Hepatocyte (in vitro differentiated cells): ENCODE measurements at regions not wholly inside any gene's neighbourhood (a gene's known extent, or its start where the extent isn't known, plus 50 kb on each side); places are given as distances from the start of the nearest gene placed in this dataset.

Experiments used
- DNase-seq: peaks from one replicate; pipeline ENCODE4 v3.0.0-alpha.2; 2016; ENCODE audit warnings: low spot score
- H2AFZ ChIP-seq: fragments of 200-600 bp; sonication (generic); 2 replicates; pipeline ENCODE4 v1.6.0; 2016; ENCODE audit warnings: antibody characterized with exemption, mild to moderate bottlenecking
- H3K27ac ChIP-seq: fragments of 200-600 bp; sonication (generic); 2 replicates; pipeline ENCODE4 v1.5.1; 2016; ENCODE audit warnings: mild to moderate bottlenecking
- H3K27me3 ChIP-seq: fragments of 200-600 bp; sonication (generic); 2 replicates; pipeline ENCODE4 v1.6.1; 2016
- H3K36me3 ChIP-seq: fragments of 200-600 bp; sonication (generic); replicated peaks from 2 replicates; pipeline ENCODE4 v1.5.1; 2016; ENCODE audit warnings: low read depth; ENCODE audit not compliant: insufficient read depth
- H3K4me1 ChIP-seq: fragments of 200-600 bp; sonication (generic); 2 replicates; pipeline ENCODE4 v1.5.1; 2016; ENCODE audit warnings: mild to moderate bottlenecking, moderate library complexity; ENCODE audit not compliant: insufficient read depth
- H3K4me2 ChIP-seq: fragments of 200-600 bp; sonication (generic); 2 replicates; pipeline ENCODE4 v1.6.0; 2016
- H3K4me3 ChIP-seq: fragments of 200-600 bp; sonication (generic); 2 replicates; pipeline ENCODE4 v1.5.1; 2016; ENCODE audit warnings: mild to moderate bottlenecking
- H3K79me2 ChIP-seq: fragments of 200-600 bp; sonication (generic); 2 replicates; pipeline ENCODE4 v1.6.0; 2017; ENCODE audit warnings: mild to moderate bottlenecking
- H3K9me2 ChIP-seq: fragments of 200-600 bp; sonication (generic); replicated peaks from 2 replicates; pipeline ENCODE4 v1.6.0; 2017; ENCODE audit warnings: mild to moderate bottlenecking; ENCODE audit not compliant: insufficient read depth
- H3K9me3 ChIP-seq: fragments of 200-600 bp; sonication (generic); 2 replicates; pipeline ENCODE4 v1.5.1; 2016; ENCODE audit warnings: low read depth, mild to moderate bottlenecking
- H4K20me1 ChIP-seq: fragments of 200-600 bp; sonication (generic); 2 replicates; pipeline ENCODE4 v1.6.0; 2016; ENCODE audit warnings: mild to moderate bottlenecking; ENCODE audit not compliant: insufficient read depth, poor library complexity, severe bottlenecking
- EZH2 ChIP-seq: fragments of 200-600 bp; sonication (generic); IDR thresholded peaks from 2 replicates; pipeline ENCODE4 v1.6.1; 2016; ENCODE audit warnings: antibody characterized with exemption, mild to moderate bottlenecking, borderline replicate concordance
- EZH2phosphoT487 ChIP-seq: fragments of 200-600 bp; sonication (generic); IDR thresholded peaks from one replicate; pipeline ENCODE4 v1.6.1; 2018; ENCODE audit warnings: antibody characterized with exemption, mild to moderate bottlenecking, low read depth, moderate library complexity; ENCODE audit not compliant: unreplicated experiment, severe bottlenecking
- WGBS: methylation state at CpG from one replicate; pipeline ENCODE4 v1.1.6; 2016; ENCODE audit warnings: low lambda C conversion rate; ENCODE audit errors: missing lambda C conversion rate; 5-methylcytosine and 5-hydroxymethylcytosine counted together
- TF ChIP-seq, protein P1 (sequence below): fragments of 200-600 bp; sonication (generic); IDR thresholded peaks from 2 replicates; pipeline ENCODE4 v1.5.1; 2016; ENCODE audit warnings: antibody characterized with exemption, mild to moderate bottlenecking; ENCODE audit not compliant: poor library complexity

GRCh38 chr2:123164216-123164615 is 860.9 kb upstream of the CNTNAP5 start:
- Histone ChIP-seq H3K36me3 (no peaks in the 10 kb centered on the region), H3K79me2 (no peaks in the 10 kb centered on the region), H3K4me3 (no peak overlapping the region), H3K4me2 (no peak overlapping the region), H4K20me1 (no peaks in the 10 kb centered on the region), H3K4me1 (no peaks in the 10 kb centered on the region), H3K9me3 (no peaks in the 10 kb centered on the region), H2AFZ (no peak overlapping the region), H3K27ac (no peak overlapping the region), H3K27me3 (no peaks in the 10 kb centered on the region), H3K9me2 (no peaks in the 10 kb centered on the region)
- no peak for DNase-seq
- TF ChIP-seq, protein P1, sequence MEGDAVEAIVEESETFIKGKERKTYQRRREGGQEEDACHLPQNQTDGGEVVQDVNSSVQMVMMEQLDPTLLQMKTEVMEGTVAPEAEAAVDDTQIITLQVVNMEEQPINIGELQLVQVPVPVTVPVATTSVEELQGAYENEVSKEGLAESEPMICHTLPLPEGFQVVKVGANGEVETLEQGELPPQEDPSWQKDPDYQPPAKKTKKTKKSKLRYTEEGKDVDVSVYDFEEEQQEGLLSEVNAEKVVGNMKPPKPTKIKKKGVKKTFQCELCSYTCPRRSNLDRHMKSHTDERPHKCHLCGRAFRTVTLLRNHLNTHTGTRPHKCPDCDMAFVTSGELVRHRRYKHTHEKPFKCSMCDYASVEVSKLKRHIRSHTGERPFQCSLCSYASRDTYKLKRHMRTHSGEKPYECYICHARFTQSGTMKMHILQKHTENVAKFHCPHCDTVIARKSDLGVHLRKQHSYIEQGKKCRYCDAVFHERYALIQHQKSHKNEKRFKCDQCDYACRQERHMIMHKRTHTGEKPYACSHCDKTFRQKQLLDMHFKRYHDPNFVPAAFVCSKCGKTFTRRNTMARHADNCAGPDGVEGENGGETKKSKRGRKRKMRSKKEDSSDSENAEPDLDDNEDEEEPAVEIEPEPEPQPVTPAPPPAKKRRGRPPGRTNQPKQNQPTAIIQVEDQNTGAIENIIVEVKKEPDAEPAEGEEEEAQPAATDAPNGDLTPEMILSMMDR, result no peak
- TF ChIP-seq EZH2, result no peak
- TF ChIP-seq EZH2phosphoT487, result no peak
- 55% methylated on average over 2 of the region's 2 CpGs for WGBS

- Histone ChIP-seq H3K4me3 (no peak overlapping the region), H2AFZ (no peak overlapping the region), H3K27me3 (no peaks in the 10 kb centered on the region), H3K9me3 (no peaks in the 10 kb centered on the region), H3K27ac (no peak overlapping the region), H3K4me2 (no peak overlapping the region), H3K9me2 (no peaks in the 10 kb centered on the region), H3K4me1 (no peaks in the 10 kb centered on the region), H4K20me1 (no peaks in the 10 kb centered on the region), H3K36me3 (no peaks in the 10 kb centered on the region), H3K79me2 (no peaks in the 10 kb centered on the region)
- WGBS, result 76% methylated on average over 7 of the region's 7 CpGs
- TF ChIP-seq EZH2phosphoT487 (no peak), EZH2 (no peak)
- TF ChIP-seq, protein P1, result no peak
- no peak for DNase-seq
These were observed 859.5 kb upstream of the CNTNAP5 start for GRCh38 chr2:123165616-123166015.

DNA sequence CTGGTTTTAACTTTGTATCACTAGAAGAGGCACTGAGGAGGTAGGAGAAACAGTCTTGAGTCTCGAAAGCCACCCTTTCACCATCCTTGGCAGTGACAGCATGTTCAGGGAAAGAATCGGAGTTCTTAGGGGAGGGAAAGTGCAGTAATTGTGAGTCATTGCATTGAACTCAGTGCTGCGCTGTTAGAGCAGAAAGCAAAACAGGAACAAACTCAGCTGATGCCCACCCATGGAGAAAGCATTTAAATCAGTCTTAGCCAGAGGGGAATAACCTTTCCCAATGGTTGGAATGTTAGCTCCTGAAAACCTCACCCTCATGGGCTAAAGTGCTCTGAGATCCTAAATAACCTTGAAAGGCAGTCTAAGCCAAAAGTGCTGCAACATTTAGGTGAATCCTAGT is 845.6 kb upstream of the CNTNAP5 start:
- no peak overlapping the region for H3K4me3 ChIP-seq

More for the DNA sequence above, 845.6 kb upstream of the CNTNAP5 start:
- no peak overlapping the region for H3K4me2 ChIP-seq
- TF ChIP-seq EZH2 (no peak), EZH2phosphoT487 (no peak)
- TF ChIP-seq, protein P1, result no peak
- WGBS, result 62% methylated on average over 3 of the region's 3 CpGs
- H3K9me3 ChIP-seq, result no peaks in the 10 kb centered on the region
- no peak overlapping the region for H2AFZ ChIP-seq
- no peaks in the 10 kb centered on the region for H4K20me1 ChIP-seq
- H3K4me1 ChIP-seq, result no peaks in the 10 kb centered on the region
- no peak overlapping the region for H3K27ac ChIP-seq
- no peak for DNase-seq
- H3K27me3 ChIP-seq, result no peaks in the 10 kb centered on the region
- no peaks in the 10 kb centered on the region for H3K9me2 ChIP-seq
- no peaks in the 10 kb centered on the region for H3K36me3 ChIP-seq
- H3K79me2 ChIP-seq, result no peaks in the 10 kb centered on the region
